HUES64 (cell line): ENCODE measurements at regions not wholly inside any gene's neighbourhood (a gene's known extent, or its start where the extent isn't known, plus 50 kb on each side); places are given as distances from the start of the nearest gene placed in this dataset.

Source experiments
- H3K27ac ChIP-seq: 2 replicates; pipeline ENCODE4 v1.7.0; 2013; ENCODE audit warnings: low read depth, low read length, inconsistent platforms
- H3K27me3 ChIP-seq: 2 replicates; pipeline ENCODE4 v1.6.1; 2013; ENCODE audit warnings: mild to moderate bottlenecking, low read length; ENCODE audit not compliant: insufficient read depth
- H3K36me3 ChIP-seq: 2 replicates; pipeline ENCODE4 v1.6.1; 2013; ENCODE audit warnings: mild to moderate bottlenecking, low read length; ENCODE audit not compliant: insufficient read depth
- H3K4me1 ChIP-seq: 2 replicates; pipeline ENCODE4 v1.6.1; 2013; ENCODE audit warnings: mild to moderate bottlenecking, low read length, moderate library complexity; ENCODE audit not compliant: insufficient read depth
- H3K4me3 ChIP-seq: 2 replicates; pipeline ENCODE4 v1.5.1; 2013; ENCODE audit warnings: mild to moderate bottlenecking, low read length, moderate library complexity
- H3K9ac ChIP-seq: 2 replicates; pipeline ENCODE4 v1.6.1; 2013; ENCODE audit warnings: mild to moderate bottlenecking, low read depth, low read length
- H3K9me3 ChIP-seq: 2 replicates; pipeline ENCODE4 v1.6.1; 2013; ENCODE audit warnings: low read depth, low read length; ENCODE audit not compliant: insufficient read depth
- WGBS: fragments of 150-250, 120-280 bp; methylation state at CpG from one replicate; pipeline ENCODE4 v1.1.7; 2013; ENCODE audit warnings: missing lambda C conversion rate; 5-methylcytosine and 5-hydroxymethylcytosine counted together

GRCh38 chr5:24067208-24067607 lies 559.8 kb downstream of the PRDM9 start:
- H3K4me3 ChIP-seq: no peak overlapping the region
- H3K27me3 ChIP-seq: no peaks in the 10 kb centered on the region
- no peak overlapping the region for H3K27ac ChIP-seq
- H3K9ac ChIP-seq: no peak overlapping the region
- 87% methylated on average over 2 of the region's 2 CpGs for WGBS
- H3K36me3 ChIP-seq: no peaks in the 10 kb centered on the region
- H3K9me3 ChIP-seq: no peaks in the 10 kb centered on the region
- no peaks in the 10 kb centered on the region for H3K4me1 ChIP-seq

GRCh38 chr5:24068524-24068923 lies 561.1 kb downstream of the PRDM9 start:
- over 99% methylated on average over 3 of the region's 3 CpGs for WGBS
- H3K4me3 ChIP-seq: no peak overlapping the region
- H3K9me3 ChIP-seq: no peaks in the 10 kb centered on the region
- no peak overlapping the region for H3K9ac ChIP-seq
- H3K36me3 ChIP-seq: no peaks in the 10 kb centered on the region
- no peaks in the 10 kb centered on the region for H3K4me1 ChIP-seq
- H3K27me3 ChIP-seq: no peaks in the 10 kb centered on the region
- H3K27ac ChIP-seq: no peak overlapping the region

GRCh38 chr5:24073107-24073506 lies 565.7 kb downstream of the PRDM9 start:
- Histone ChIP-seq H3K36me3 (no peaks in the 10 kb centered on the region), H3K27me3 (no peaks in the 10 kb centered on the region), H3K9ac (no peak overlapping the region), H3K4me1 (no peaks in the 10 kb centered on the region), H3K9me3 (no peaks in the 10 kb centered on the region), H3K4me3 (no peak overlapping the region), H3K27ac (no peak overlapping the region)
- 89% methylated on average over 4 of the region's 4 CpGs for WGBS

- Histone ChIP-seq H3K9ac (no peak overlapping the region), H3K36me3 (no peaks in the 10 kb centered on the region), H3K4me3 (no peak overlapping the region), H3K9me3 (no peaks in the 10 kb centered on the region), H3K27me3 (no peaks in the 10 kb centered on the region), H3K27ac (no peak overlapping the region), H3K4me1 (peaks cover 8% of the 10 kb centered on the region; the same call in 1 of the 2 replicates)
- WGBS: 91% methylated on average over 2 of the region's 2 CpGs
Observed at GRCh38 chr5:24080046-24080445, 564.7 kb downstream of the CDH10 start.

GRCh38 chr5:24094081-24094679 lies 550.6 kb downstream of the CDH10 start:
- H3K9ac ChIP-seq: no peak overlapping the region
- H3K36me3 ChIP-seq: no peaks in the 10 kb centered on the region
- no peaks in the 10 kb centered on the region for H3K9me3 ChIP-seq
- no peak overlapping the region for H3K27ac ChIP-seq
- no peaks in the 10 kb centered on the region for H3K27me3 ChIP-seq
- 90% methylated on average over 8 of the region's 8 CpGs for WGBS
- no peaks in the 10 kb centered on the region for H3K4me1 ChIP-seq
- no peak overlapping the region for H3K4me3 ChIP-seq

GRCh38 chr5:24102010-24102409 lies 542.8 kb downstream of the CDH10 start:
- Histone ChIP-seq H3K27me3 (no peaks in the 10 kb centered on the region), H3K4me3 (no peak overlapping the region), H3K9me3 (no peaks in the 10 kb centered on the region), H3K9ac (no peak overlapping the region), H3K36me3 (no peaks in the 10 kb centered on the region), H3K4me1 (no peaks in the 10 kb centered on the region), H3K27ac (no peak overlapping the region)
- WGBS: 88% methylated on average over 2 of the region's 2 CpGs

GRCh38 chr5:24103451-24104023 lies 541.2 kb downstream of the CDH10 start:
- Histone ChIP-seq H3K9me3 (no peaks in the 10 kb centered on the region), H3K36me3 (no peaks in the 10 kb centered on the region), H3K9ac (no peak overlapping the region), H3K4me1 (no peaks in the 10 kb centered on the region), H3K27me3 (no peaks in the 10 kb centered on the region), H3K4me3 (no peak overlapping the region), H3K27ac (no peak overlapping the region)
- 90% methylated on average over 3 of the region's 3 CpGs for WGBS

GRCh38 chr5:24110004-24110615 lies 534.7 kb downstream of the CDH10 start:
- Histone ChIP-seq H3K27ac (no peak overlapping the region), H3K4me3 (no peak overlapping the region), H3K36me3 (no peaks in the 10 kb centered on the region), H3K9me3 (no peaks in the 10 kb centered on the region), H3K27me3 (no peaks in the 10 kb centered on the region), H3K4me1 (no peaks in the 10 kb centered on the region), H3K9ac (no peak overlapping the region)
- 37% methylated on average over 1 of the region's 3 CpGs for WGBS

- no peaks in the 10 kb centered on the region for H3K9me3 ChIP-seq
- no peak overlapping the region for H3K27ac ChIP-seq
- no peak overlapping the region for H3K4me3 ChIP-seq
- 78% methylated on average over 1 of the region's 2 CpGs for WGBS
- H3K4me1 ChIP-seq: no peaks in the 10 kb centered on the region
- no peak overlapping the region for H3K9ac ChIP-seq
- no peaks in the 10 kb centered on the region for H3K36me3 ChIP-seq
- H3K27me3 ChIP-seq: no peaks in the 10 kb centered on the region
Observed at GRCh38 chr5:24112420-24112819, 532.4 kb downstream of the CDH10 start.

- no peak overlapping the region for H3K4me3 ChIP-seq
- H3K9ac ChIP-seq: no peak overlapping the region
- no peaks in the 10 kb centered on the region for H3K4me1 ChIP-seq
- H3K9me3 ChIP-seq: peaks cover 4% of the 10 kb centered on the region; the same call in 1 of the 2 replicates
- WGBS: no CpG with 5 or more reads among the region's 2 CpGs
- H3K36me3 ChIP-seq: no peaks in the 10 kb centered on the region
- no peaks in the 10 kb centered on the region for H3K27me3 ChIP-seq
- no peak overlapping the region for H3K27ac ChIP-seq
Observed at GRCh38 chr5:24118351-24118750, 526.4 kb downstream of the CDH10 start.

- Histone ChIP-seq H3K4me3 (no peak overlapping the region), H3K9me3 (no peaks in the 10 kb centered on the region), H3K9ac (no peak overlapping the region), H3K36me3 (no peaks in the 10 kb centered on the region), H3K27ac (no peak overlapping the region), H3K27me3 (no peaks in the 10 kb centered on the region), H3K4me1 (no peaks in the 10 kb centered on the region)
Observed at GRCh38 chr5:24135536-24135935, 509.2 kb downstream of the CDH10 start.
